HepG2 (cell line): ENCODE measurements at regions not wholly inside any gene's neighbourhood (a gene's known extent, or its start where the extent isn't known, plus 50 kb on each side); places are given as distances from the start of the nearest gene placed in this dataset.

ENCODE experiments used
- ATAC-seq: fragments of 200-7000 bp; cut with Tn5 transposase; 3 replicates; pipeline ENCODE4 v1.9.1; 2020; ENCODE audit warnings: mild to moderate bottlenecking, moderate library complexity
- BruUV-seq: library from RNA; stranded (reverse); fragments of 400-500 nt; replicated peaks from 2 replicates; lab custom pipeline; 2021; lab: Mats Ljungman, UMichigan
- CTCF ChIA-PET: fragments of 300-600 bp; formaldehyde crosslinking; extraction: SDS; loops from one replicate; lab custom pipeline; 2021; ENCODE audit warnings: low total read pairs, inconsistent platforms, low intra/inter-chr PET ratio; lab: Yijun Ruan, JAX
- POLR2A ChIA-PET: fragments of 350-600 bp; sonication (Branson Sonifier 250); formaldehyde crosslinking; loops from one replicate; lab custom pipeline; 2020; ENCODE audit warnings: antibody characterized with exemption, inconsistent platforms; lab: Yijun Ruan, JAX
- DNase-seq: peaks from one replicate; pipeline ENCODE4 v3.0.0-alpha.2; 2015; ENCODE audit warnings: low spot score
- FAIRE-seq: peaks from 3 replicates; lab custom pipeline; 2011; peaks lifted over from hg19 to GRCh38; lab: Jason Lieb, UNC
- H2AFZ ChIP-seq: one replicate; pipeline ENCODE4 v1.6.1; 2011; ENCODE audit warnings: low read length, inconsistent platforms
- H3K27ac ChIP-seq: fragments of 300-600 bp; 3 replicates; pipeline ENCODE4 v1.8.0; 2011; ENCODE audit warnings: mixed run types, mild to moderate bottlenecking, mixed read lengths, low read length, inconsistent platforms; ENCODE audit not compliant: insufficient read depth; ENCODE audit errors: extremely low read length
- H3K27me3 ChIP-seq, 2 experiments: fragments of 200-600 bp in 1 of 2; 2 replicates in 1 of 2; 3 replicates in 1 of 2; pipeline versions ENCODE4 v1.6.0 to v1.8.0; 2011; ENCODE audit warnings: low read length in 2 of 2, mild to moderate bottlenecking in 2 of 2, moderate library complexity in 2 of 2, inconsistent platforms in 1 of 2; ENCODE audit not compliant: insufficient read depth in 2 of 2, control insufficient read depth in 1 of 2
- H3K36me3 ChIP-seq, 2 experiments: fragments of 200-600 bp in 1 of 2; replicated peaks in 1 of 2; 2 replicates in 1 of 2; 3 replicates in 1 of 2; pipeline versions ENCODE4 v1.5.1 to v1.8.0; 2011; ENCODE audit warnings: low read length in 2 of 2, inconsistent platforms in 1 of 2; ENCODE audit not compliant: insufficient read depth in 2 of 2, control insufficient read depth in 1 of 2
- H3K4me1 ChIP-seq: 2 replicates; pipeline ENCODE4 v1.5.1; 2012; ENCODE audit warnings: low read length, inconsistent platforms; ENCODE audit not compliant: insufficient read depth
- H3K4me2 ChIP-seq: 2 replicates; pipeline ENCODE4 v1.6.0; 2011; ENCODE audit warnings: low read depth, low read length, inconsistent platforms
- H3K4me3 ChIP-seq, 3 experiments: fragments of 200-600 bp in 1 of 3; sonication (generic), shearing (Covaris generic) in 1 of 3; replicated peaks in 1 of 3; 2 replicates each; pipeline ENCODE4 v1.5.1; 2011 to 2016; ENCODE audit warnings: low read length in 3 of 3, inconsistent platforms in 2 of 3, low read depth in 2 of 3, mild to moderate bottlenecking in 2 of 3, control low read depth in 1 of 3, mixed read lengths in 1 of 3; ENCODE audit not compliant: insufficient read depth in 1 of 3
- H3K79me2 ChIP-seq: one replicate; pipeline ENCODE4 v1.6.1; 2011; ENCODE audit warnings: low read length, inconsistent platforms; ENCODE audit not compliant: insufficient read depth
- H3K9ac ChIP-seq: 2 replicates; pipeline ENCODE4 v1.6.0; 2011; ENCODE audit warnings: mild to moderate bottlenecking, low read depth, low read length, inconsistent platforms; ENCODE audit not compliant: insufficient read depth
- H3K9me3 ChIP-seq: 2 replicates; pipeline ENCODE4 v1.5.1; 2012; ENCODE audit warnings: mild to moderate bottlenecking, low read length
- H4K20me1 ChIP-seq: 2 replicates; pipeline ENCODE4 v1.6.0; 2011; ENCODE audit warnings: inconsistent platforms, mild to moderate bottlenecking, low read length, moderate library complexity; ENCODE audit not compliant: insufficient read depth
- EEA1 ChIP-seq: sonication (generic); formaldehyde crosslinking; IDR thresholded peaks from 2 replicates; pipeline ENCODE4 v1.5.1; 2020; ENCODE audit warnings: mild to moderate bottlenecking, missing genetic modification reagents, borderline replicate concordance
- ETV5 ChIP-seq: IDR thresholded peaks from 2 replicates; pipeline ENCODE4 v1.6.1; 2018; ENCODE audit warnings: missing biosample characterization, missing genetic modification reagents, inconsistent platforms, borderline replicate concordance
- FOSL1 ChIP-seq: sonication (generic); formaldehyde crosslinking; IDR thresholded peaks from 2 replicates; pipeline ENCODE4 v1.9.0; 2021; ENCODE audit warnings: missing genetic modification reagents, borderline replicate concordance
- HDAC6 ChIP-seq: fragments of 200-600 bp; sonication (generic); IDR thresholded peaks from 2 replicates; pipeline ENCODE4 v1.7.0; 2017; ENCODE audit warnings: mild to moderate bottlenecking, antibody characterized with exemption, low read length, low read depth
- HOXA5 ChIP-seq: sonication (generic); formaldehyde crosslinking; IDR thresholded peaks from 2 replicates; pipeline ENCODE4 v1.4.0; 2020; ENCODE audit warnings: missing genetic modification reagents
- KDM6A ChIP-seq: IDR thresholded peaks from 2 replicates; pipeline ENCODE4 v1.6.1; 2016; ENCODE audit warnings: low read depth
- KLF12 ChIP-seq: sonication (generic); formaldehyde crosslinking; IDR thresholded peaks from 2 replicates; pipeline ENCODE4 v1.4.0; 2020; ENCODE audit warnings: missing genetic modification reagents, borderline replicate concordance
- MAFF ChIP-seq: IDR thresholded peaks from 2 replicates; pipeline ENCODE4 v1.6.1; 2011; ENCODE audit warnings: low read depth, low read length, improper control_type of control experiment
- NFYC ChIP-seq: IDR thresholded peaks from 2 replicates; pipeline ENCODE4 v1.6.1; 2016; ENCODE audit warnings: missing genetic modification reagents, missing compliant biosample characterization
- TBP ChIP-seq: sonication (generic); formaldehyde crosslinking; IDR thresholded peaks from 2 replicates; pipeline ENCODE4 v1.5.0; 2020; ENCODE audit warnings: missing genetic modification reagents
- TCF7 ChIP-seq: sonication (generic); IDR thresholded peaks from 2 replicates; pipeline ENCODE4 v1.6.1; 2016; ENCODE audit warnings: antibody characterized with exemption, low read depth
- U2AF1 ChIP-seq: fragments of 200-400 bp; formaldehyde crosslinking; optimal IDR thresholded peaks from 2 replicates; pipeline ENCODE3; 2017; ENCODE audit warnings: mild to moderate bottlenecking, low read depth, low read length
- ZMYM4 ChIP-seq: sonication (generic); formaldehyde crosslinking; IDR thresholded peaks from 2 replicates; pipeline ENCODE4 v1.8.1; 2023; ENCODE audit warnings: mild to moderate bottlenecking, missing genetic modification reagents
- ZNF101 ChIP-seq: sonication (generic); formaldehyde crosslinking; IDR thresholded peaks from 2 replicates; pipeline ENCODE4 v1.4.0; 2020; ENCODE audit warnings: mild to moderate bottlenecking, low read depth, missing genetic modification reagents, borderline replicate concordance
- ZNF496 ChIP-seq: sonication (generic); formaldehyde crosslinking; IDR thresholded peaks from 2 replicates; pipeline ENCODE4 v1.8.1; 2023; ENCODE audit warnings: mild to moderate bottlenecking, moderate library complexity, missing genetic modification reagents; ENCODE audit not compliant: insufficient replicate concordance
- ZNF703 ChIP-seq: sonication (generic); formaldehyde crosslinking; IDR thresholded peaks from 2 replicates; pipeline ENCODE4 v1.5.1; 2020; ENCODE audit warnings: missing genetic modification reagents, mild to moderate bottlenecking, moderate library complexity, borderline replicate concordance
- ZNF75D ChIP-seq: sonication (generic); formaldehyde crosslinking; IDR thresholded peaks from 2 replicates; pipeline ENCODE4 v1.8.1; 2023; ENCODE audit warnings: missing genetic modification reagents, mild to moderate bottlenecking, borderline replicate concordance
- WGBS: methylation state at CpG from one replicate; pipeline ENCODE4 v1.1.6; 2017; ENCODE audit warnings: low lambda C conversion rate; 5-methylcytosine and 5-hydroxymethylcytosine counted together
- in situ Hi-C: cut with HindIII; loops from 2 replicates; pipeline ENCODE4 v1.10.0; 2017; ENCODE audit warnings: low pct_unique_long_range_greater_than_20kb; ENCODE audit not compliant: extremely low pct_ligation_motif_present
- intact Hi-C: fragments of 100-400 bp; cut with micrococcal nuclease; formaldehyde crosslinking; loops from one replicate; pipeline ENCODE4 v1.10.0; 2022; ENCODE audit not compliant: unreplicated experiment
- TF ChIP-seq, protein P1 (sequence below): sonication (generic); formaldehyde crosslinking; IDR thresholded peaks from 2 replicates; pipeline ENCODE4 v1.5.0; 2020; ENCODE audit warnings: missing genetic modification reagents

DNA sequence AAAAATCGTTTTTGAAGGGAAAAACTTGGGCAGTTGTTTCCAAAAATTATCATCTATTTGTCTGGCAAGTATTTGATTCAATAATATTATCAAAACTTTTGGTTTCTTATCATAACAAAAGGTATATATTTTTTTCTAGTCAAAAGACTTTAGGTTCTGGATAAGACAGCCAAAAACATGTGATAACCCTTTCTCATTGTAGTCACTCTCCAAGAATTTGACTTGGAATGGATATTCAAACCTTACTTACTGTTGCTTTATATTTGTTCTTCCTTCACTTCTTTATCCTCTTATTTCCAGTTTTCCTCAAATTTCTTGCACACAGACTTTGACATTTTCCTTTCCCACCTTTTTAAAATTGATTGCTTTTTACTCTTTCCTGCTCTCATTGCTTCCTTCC lies 140.9 kb upstream of the FAM3C start:
- BruUV-seq, result no TSS peak
- intact Hi-C loops, result no loop called here
- DNase-seq (no peak), ATAC-seq (no peak), FAIRE-seq (no peak)
- H3K79me2 ChIP-seq, result no peaks in the 10 kb centered on the region
- no peak overlapping the region for H3K9ac ChIP-seq
- H3K27ac ChIP-seq, result no peak overlapping the region
- 0 out of 5 replicates have a peak, but pooled peaks cover 0 to 1% of the 10 kb centered on the region in 2 experiments for H3K27me3 ChIP-seq
- no peaks in the 10 kb centered on the region for H4K20me1 ChIP-seq
- no peak overlapping the region for H3K4me2 ChIP-seq
- no peak for TF ChIP-seq ZNF101 (CRISPR knock-in tag)
- no peak for TF ChIP-seq NFYC (CRISPR knock-in tag)
- TF ChIP-seq KLF12 (CRISPR knock-in tag), result no peak
- no peak for TF ChIP-seq MAFF
- no peak for TF ChIP-seq ZNF496 (CRISPR knock-in tag)
- TF ChIP-seq ZMYM4 (CRISPR knock-in tag), result no peak
- no peak for TF ChIP-seq ZNF703 (CRISPR knock-in tag)
- no peak for TF ChIP-seq TBP (CRISPR knock-in tag)
- no peak for TF ChIP-seq KDM6A (CRISPR knock-in tag)
- TF ChIP-seq, protein P1, sequence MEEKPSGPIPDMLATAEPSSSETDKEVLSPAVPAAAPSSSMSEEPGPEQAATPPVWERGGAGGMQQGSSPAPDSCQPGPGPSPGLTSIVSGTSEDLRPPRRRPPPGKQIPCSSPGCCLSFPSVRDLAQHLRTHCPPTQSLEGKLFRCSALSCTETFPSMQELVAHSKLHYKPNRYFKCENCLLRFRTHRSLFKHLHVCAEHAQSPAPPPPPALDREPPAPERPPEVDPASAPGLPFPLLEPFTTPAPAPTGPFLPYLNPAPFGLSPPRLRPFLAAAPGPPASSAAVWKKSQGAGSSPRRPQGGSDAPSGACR (CRISPR knock-in tag), result no peak
- no peak for TF ChIP-seq TCF7
- no peak for TF ChIP-seq ETV5
- no peak for TF ChIP-seq HDAC6
- TF ChIP-seq U2AF1, result no peak
- no peak for TF ChIP-seq EEA1
- TF ChIP-seq FOSL1 (CRISPR knock-in tag), result no peak
- TF ChIP-seq HOXA5, result no peak
- no peak for TF ChIP-seq ZNF75D (CRISPR knock-in tag)
- ChIA-PET CTCF (no interaction called here), POLR2A (no interaction called here)
- H2AFZ ChIP-seq, result no peak overlapping the region
- no peaks in the 10 kb centered on the region for H3K4me1 ChIP-seq
- 0% methylated on average over 1 of the region's 1 CpG for WGBS
- H3K36me3 ChIP-seq, result no peaks in the 10 kb centered on the region
- no peak overlapping the region for H3K4me3 ChIP-seq
- no peaks in the 10 kb centered on the region for H3K9me3 ChIP-seq
- in situ Hi-C loops, result no loop called here
